CMK (cell line): ENCODE measurements at regions not wholly inside any gene's neighbourhood (a gene's known extent, or its start where the extent isn't known, plus 50 kb on each side); places are given as distances from the start of the nearest gene placed in this dataset.
"Not testable (repeated sequence)": the region's sequence is repeated elsewhere in the genome, so short reads cannot be mapped to it uniquely, and the experiment has no call there.

Experiments used
- DNase-seq: peaks from one replicate; pipeline ENCODE4 v3.0.0-alpha.2; 2010; ENCODE audit warnings: low read depth

DNA sequence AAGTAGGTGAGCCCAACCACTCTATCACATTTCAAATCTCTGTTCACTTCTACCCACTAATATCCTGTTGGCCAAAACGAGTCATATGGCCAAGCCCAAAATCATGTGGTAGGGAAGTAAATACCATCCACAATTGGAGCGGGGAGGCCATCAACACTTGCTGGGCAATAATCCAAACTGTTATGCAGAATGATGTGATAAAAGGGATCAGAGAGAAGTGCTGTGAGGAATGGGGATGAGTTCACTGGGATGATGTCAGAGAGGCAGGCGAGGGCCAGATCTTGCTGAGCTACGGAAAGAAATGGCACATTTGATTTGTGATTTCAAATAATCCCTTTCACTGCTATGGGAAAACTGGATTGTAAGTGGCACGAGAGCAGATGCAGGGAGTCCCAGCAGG lies 188.4 kb downstream of the NPIPA8 start:
- not testable (repeated sequence) for DNase-seq

DNA sequence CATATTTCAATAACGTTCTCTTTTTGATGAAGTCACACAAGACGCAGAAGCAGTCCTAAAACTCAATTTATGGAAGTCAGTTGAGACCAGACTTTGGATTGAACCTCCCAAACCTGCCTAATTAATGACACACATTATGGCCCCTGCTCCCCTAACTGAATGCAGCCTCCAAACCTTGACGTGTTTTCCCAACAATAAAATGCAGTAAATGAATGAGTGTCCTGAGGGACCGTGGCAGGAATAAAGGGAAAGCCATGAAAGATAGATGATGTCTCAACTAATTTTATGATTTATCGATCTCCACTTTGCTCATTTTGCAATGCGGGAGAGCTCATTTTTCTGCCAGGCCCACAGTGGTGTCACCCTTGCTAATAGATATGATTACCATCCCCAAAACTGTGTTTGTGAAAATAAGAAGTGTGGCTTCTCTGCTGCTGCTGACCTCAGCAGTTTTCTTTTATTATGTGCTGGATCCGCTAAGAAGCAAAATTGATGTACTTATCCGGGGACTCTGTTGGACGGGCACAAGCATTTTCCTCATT lies 189.9 kb downstream of the NPIPA8 start:
- not testable (repeated sequence) for DNase-seq

DNA sequence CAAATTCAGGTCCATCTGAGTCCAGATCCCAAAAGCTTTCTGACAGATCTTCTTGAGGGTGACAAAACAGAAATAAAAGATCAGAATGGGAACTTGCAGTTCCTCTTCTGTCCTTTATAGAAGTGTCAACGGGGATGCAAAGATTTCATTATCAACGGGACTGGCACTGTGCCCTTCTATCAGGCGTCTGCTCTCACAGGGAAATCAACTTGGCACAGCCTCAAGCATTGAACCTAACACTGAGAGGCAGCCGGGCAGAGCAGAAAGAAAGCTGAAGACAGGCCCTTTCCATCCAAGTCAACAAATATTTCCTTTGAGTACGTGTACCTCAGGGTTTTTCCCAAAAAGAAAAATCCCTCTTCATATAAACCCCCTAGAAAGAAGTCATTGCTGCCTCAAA lies 194.5 kb downstream of the NPIPA8 start:
- DNase-seq, result not testable (repeated sequence)

- not testable (repeated sequence) for DNase-seq
These were observed 200.2 kb downstream of the NPIPA8 start for GRCh38 chr16:18136288-18136687.

GRCh38 chr16:18135024-18135423 lies 201.5 kb downstream of the NPIPA8 start:
- DNase-seq, result not testable (repeated sequence)

DNA sequence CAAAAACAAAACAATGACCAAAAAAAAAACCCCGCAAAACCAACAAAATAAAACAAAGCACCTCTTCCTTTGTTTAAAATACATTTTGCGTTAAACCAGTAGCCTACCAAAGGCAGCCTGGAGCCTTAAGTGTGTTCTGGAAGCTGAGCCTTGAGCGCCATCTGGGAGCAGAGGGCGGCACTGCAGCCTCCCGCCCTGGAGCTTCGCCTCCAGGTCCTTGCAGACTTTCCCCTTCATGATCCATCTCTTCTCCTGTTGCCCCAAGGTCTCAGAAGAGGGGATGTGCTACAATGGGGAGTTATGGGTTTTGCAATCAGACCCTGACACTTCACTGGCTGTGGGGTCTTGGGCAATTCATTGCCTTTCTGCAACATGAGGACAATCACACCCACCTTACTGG lies 204.9 kb downstream of the NPIPA8 start:
- not testable (repeated sequence) for DNase-seq

- not testable (repeated sequence) for DNase-seq
These were observed 205.9 kb downstream of the NPIPA8 start for GRCh38 chr16:18130478-18131120.

DNA sequence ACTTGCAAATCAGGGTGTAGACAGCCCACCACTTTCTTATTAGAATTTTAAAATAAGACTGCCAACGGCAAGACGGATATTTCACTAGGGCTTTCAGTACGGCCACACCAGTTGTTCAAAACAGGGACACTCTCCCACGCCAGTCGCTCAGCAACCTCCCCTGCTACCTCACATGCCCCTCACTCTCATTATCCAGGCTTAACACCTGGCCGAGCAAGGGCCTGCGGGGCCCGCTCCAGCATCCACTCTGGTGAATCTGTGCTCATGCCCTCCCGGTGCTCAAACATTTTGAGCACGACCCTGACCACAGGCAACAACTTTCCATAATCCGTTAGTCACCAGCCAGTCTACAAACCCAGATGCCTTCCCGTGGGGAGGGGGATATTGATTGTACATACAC lies 209.5 kb downstream of the NPIPA8 start:
- not testable (repeated sequence) for DNase-seq

GRCh38 chr16:18119092-18119491 lies 217.4 kb downstream of the NPIPA8 start:
- not testable (repeated sequence) for DNase-seq

DNA sequence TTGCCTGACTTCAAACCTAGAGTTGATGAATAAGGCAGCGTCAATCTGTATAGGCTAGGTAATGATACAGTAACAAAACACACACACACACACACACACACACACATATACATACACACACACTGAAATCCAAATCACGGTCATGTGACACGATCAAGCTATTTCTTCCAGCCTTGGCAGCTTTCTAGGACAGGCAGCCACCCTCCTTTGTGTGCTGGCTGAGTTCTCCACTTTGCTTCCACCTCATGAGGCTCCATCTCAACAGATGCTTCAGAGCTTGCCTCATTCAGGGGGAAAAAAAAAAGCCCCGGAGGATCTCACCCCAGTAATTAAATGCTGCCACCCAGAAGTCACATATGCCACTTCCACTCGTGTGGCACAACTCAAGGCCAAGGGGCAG lies 217.9 kb downstream of the NPIPA8 start:
- DNase-seq, result not testable (repeated sequence)

DNA sequence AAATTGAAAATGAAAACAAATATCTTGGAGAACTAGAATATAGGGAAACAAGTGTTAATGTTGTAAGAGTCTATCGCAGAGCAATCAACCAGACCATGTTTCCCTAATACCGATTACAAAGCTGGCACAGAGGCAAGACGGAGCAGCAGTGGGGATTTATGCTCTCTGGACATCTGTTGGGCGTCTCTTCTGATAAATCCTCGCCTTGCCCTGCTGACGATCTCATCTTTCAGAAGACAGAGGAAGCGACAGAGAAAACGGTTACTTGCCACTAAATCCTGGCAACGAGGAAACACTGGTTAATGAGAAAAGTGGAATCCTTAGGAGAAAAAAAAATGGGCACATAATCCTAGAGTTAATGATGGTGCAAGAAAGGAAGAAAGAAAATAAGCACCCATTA lies 218.5 kb downstream of the NPIPA8 start:
- not testable (repeated sequence) for DNase-seq

DNA sequence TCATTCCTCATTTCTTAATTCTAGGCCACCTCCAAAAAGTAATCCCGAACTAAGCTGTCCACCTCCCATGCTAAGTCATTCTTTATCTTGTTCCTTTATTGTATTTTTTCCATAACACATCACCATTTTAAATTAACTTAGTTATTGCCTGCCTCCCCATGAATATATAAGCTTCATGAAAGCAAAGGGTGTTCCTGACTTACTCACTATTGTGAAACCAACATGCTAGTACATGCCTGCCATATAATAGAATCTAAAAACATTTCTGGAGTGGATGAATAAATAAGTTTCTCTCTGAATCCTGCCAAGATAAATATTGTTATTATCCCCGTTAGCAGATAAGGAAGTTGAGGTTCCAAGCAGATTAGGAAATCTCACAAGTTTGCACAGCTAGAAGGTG lies 232.1 kb downstream of the NPIPA8 start:
- DNase-seq, result not testable (repeated sequence)

GRCh38 chr16:18101077-18101476 lies 235.5 kb downstream of the NPIPA8 start:
- DNase-seq, result not testable (repeated sequence)

DNA sequence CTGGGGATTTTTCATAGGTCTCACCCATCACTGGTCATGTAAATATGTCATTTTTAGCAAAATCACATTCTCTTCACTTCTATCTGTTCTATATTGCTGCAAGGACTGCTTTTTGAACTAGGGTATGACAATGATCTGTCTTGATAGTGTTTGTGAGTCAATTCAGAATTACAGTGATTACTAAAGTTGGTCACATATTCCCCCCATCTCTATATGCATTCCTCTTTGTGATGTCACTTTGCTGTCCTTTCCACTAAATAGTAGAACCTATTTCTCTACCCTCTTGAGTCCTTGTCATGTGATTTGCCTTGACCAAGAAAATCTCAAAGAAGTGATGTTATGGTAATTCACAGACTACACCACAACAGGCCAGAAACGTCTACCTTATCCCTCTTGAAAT lies 243.9 kb downstream of the NPIPA8 start:
- not testable (repeated sequence) for DNase-seq

- not testable (repeated sequence) for DNase-seq
These were observed 255.7 kb downstream of the NPIPA8 start for GRCh38 chr16:18080658-18081363.

GRCh38 chr16:18077910-18078309 lies 258.6 kb downstream of the NPIPA8 start:
- DNase-seq, result not testable (repeated sequence)

DNA sequence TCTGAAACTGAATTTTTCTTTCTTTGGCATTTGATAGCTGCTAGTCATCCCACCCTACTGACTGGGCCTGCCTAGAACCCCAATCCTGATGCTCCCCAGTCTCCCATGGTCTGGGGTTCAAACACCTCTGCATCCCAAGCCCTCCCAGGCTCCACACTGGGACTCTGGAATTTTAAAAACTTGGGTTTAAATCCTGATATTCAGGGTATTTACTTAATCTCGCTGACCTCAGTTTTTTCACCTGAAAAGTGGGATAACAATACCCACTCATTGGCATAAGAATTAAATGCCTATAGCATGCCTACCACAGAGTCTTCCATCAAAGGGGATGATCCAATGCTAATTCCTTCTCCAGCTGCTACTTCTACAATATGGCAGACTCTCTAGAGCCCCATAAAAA lies 264.4 kb downstream of the NPIPA8 start:
- DNase-seq, result no peak

GRCh38 chr16:18069683-18070082 lies 266.9 kb downstream of the NPIPA8 start:
- DNase-seq, result no peak

- no peak for DNase-seq
These were observed 268.1 kb downstream of the NPIPA8 start for GRCh38 chr16:18068477-18068876.

DNA sequence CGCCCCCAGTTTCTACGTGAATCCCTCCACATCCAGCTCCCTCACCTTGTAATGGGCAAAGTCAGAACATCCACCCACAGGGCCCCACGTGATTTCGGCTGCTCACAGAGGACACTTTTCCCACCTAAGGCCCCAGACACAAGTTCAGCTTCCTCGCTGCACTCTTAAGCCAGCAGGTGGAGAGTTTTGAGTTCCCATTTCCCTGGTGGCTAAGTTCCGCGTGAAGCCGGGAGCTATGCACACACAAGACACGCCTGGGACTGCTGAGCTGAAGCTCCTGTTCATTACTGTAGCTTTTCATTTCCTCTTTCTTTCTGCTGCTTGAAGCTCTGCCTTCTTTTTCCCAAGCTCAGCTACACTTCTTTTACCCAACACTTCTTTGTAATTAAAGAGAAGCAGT lies 273.8 kb downstream of the NPIPA8 start:
- DNase-seq, result no peak

GRCh38 chr16:18060351-18060750 lies 276.2 kb downstream of the NPIPA8 start:
- DNase-seq, result no peak

DNA sequence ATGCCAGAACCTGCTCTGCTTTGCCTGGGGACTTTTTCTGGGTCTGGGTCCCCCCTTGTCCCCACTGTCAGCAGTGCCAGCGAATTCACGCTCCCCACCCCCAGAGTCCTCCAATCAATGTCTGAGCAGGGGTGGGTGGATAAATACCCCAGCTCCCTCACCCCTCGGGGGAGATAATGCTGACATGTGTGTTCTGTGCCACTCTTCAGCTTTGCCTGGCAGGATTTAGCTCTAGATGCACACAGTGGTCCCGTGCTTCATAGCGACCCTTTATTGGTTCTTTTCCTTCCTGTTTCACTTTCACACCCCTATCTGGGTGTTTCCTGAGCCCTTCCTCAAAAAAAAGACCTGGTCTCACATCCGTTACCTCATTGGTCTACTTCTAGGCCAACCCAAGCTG lies 277.0 kb downstream of the NPIPA8 start:
- DNase-seq, result no peak

DNA sequence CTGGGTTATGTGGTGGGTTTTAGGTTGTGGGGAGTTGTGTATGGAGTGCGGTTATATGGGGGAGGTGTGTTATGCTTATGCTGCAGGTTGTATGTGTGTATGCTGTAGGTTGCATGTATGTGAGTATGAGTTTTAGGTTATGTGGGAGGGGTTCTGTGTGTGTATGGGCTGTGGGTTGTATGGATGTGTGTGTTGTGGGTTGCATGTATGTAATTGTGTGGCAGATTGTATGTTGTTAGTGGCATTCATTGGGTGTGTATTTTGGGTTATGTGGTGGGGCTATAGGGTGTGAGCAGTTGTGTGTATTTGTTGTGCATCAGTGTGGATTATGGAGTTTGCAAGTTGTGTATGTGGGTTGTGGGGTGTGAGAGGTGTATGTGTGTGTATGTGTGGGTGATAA lies 277.4 kb downstream of the NPIPA8 start:
- no peak for DNase-seq
